Stimulated activated effector memory CD8-positive, alpha-beta T cell treated with anti-CD3 and anti-CD28 coated beads, Interleukin-12 subunit alpha, Interleukin-12 subunit beta, amount 100 ng/mL, for 72 hours (primary cell): ENCODE measurements at regions not wholly inside any gene's neighbourhood (a gene's known extent, or its start where the extent isn't known, plus 50 kb on each side); places are given as distances from the start of the nearest gene placed in this dataset.

Experiments
- ATAC-seq: fragments of 150-1000 bp; cut with Tn5 transposase; 2 replicates; pipeline ENCODE4 v1.10.0; 2021
- DNase-seq, 2 donors: peaks; one replicate each; pipeline ENCODE4 v3.0.0; 2021 to 2022; ENCODE audit warnings: low spot score in 2 of 2
- H3K27ac Mint-ChIP-seq: one replicate; pipeline ENCODE4 v1.8.0; 2022; ENCODE audit warnings: mild to moderate bottlenecking, mixed read lengths
- H3K36me3 Mint-ChIP-seq: one replicate; pipeline ENCODE4 v1.8.0; 2022; ENCODE audit warnings: mild to moderate bottlenecking, mixed read lengths
- H3K4me1 Mint-ChIP-seq: one replicate; pipeline ENCODE4 v1.8.0; 2022; ENCODE audit warnings: mixed read lengths
- H3K4me3 Mint-ChIP-seq: one replicate; pipeline ENCODE4 v1.8.0; 2022; ENCODE audit warnings: mild to moderate bottlenecking, mixed read lengths
- H3K9me3 Mint-ChIP-seq: one replicate; pipeline ENCODE4 v1.8.0; 2022; ENCODE audit warnings: mixed read lengths

- H3K9me3 Mint-ChIP-seq, result no peaks in the 10 kb centered on the region
- H3K4me3 Mint-ChIP-seq, result no peak overlapping the region
- DNase-seq (no peak), ATAC-seq (no peak)
- no peaks in the 10 kb centered on the region for H3K4me1 Mint-ChIP-seq
- no peaks in the 10 kb centered on the region for H3K36me3 Mint-ChIP-seq
- no peak overlapping the region for H3K27ac Mint-ChIP-seq
Observed at GRCh38 chr5:56558131-56558745, 257.1 kb upstream of the MAP3K1 start.

GRCh38 chr5:56557198-56557597 is 258.2 kb upstream of the MAP3K1 start:
- no peak for DNase-seq
- no peak for ATAC-seq
- H3K9me3 Mint-ChIP-seq, result no peaks in the 10 kb centered on the region
- H3K27ac Mint-ChIP-seq, result no peak overlapping the region
- H3K36me3 Mint-ChIP-seq, result no peaks in the 10 kb centered on the region
- H3K4me3 Mint-ChIP-seq, result no peak overlapping the region
- no peaks in the 10 kb centered on the region for H3K4me1 Mint-ChIP-seq

- Mint-ChIP-seq H3K27ac (no peak overlapping the region), H3K4me1 (no peaks in the 10 kb centered on the region), H3K36me3 (no peaks in the 10 kb centered on the region), H3K9me3 (no peaks in the 10 kb centered on the region), H3K4me3 (no peak overlapping the region)
- DNase-seq (no peak), ATAC-seq (no peak)
Observed at GRCh38 chr5:56552612-56553268, 262.6 kb upstream of the MAP3K1 start.

GRCh38 chr5:56550227-56550626 is 265.1 kb upstream of the MAP3K1 start:
- ATAC-seq (no peak), DNase-seq (no peak)
- Mint-ChIP-seq H3K4me3 (no peak overlapping the region), H3K27ac (no peak overlapping the region), H3K9me3 (no peaks in the 10 kb centered on the region), H3K4me1 (no peaks in the 10 kb centered on the region), H3K36me3 (no peaks in the 10 kb centered on the region)

- Mint-ChIP-seq H3K36me3 (no peaks in the 10 kb centered on the region), H3K27ac (no peak overlapping the region), H3K4me1 (no peaks in the 10 kb centered on the region), H3K4me3 (no peak overlapping the region), H3K9me3 (no peaks in the 10 kb centered on the region)
- DNase-seq (no peak), ATAC-seq (no peak)
Observed at GRCh38 chr5:56549096-56549886, 266.1 kb upstream of the MAP3K1 start.

GRCh38 chr5:56545016-56545415 is 270.3 kb upstream of the MAP3K1 start:
- no peak overlapping the region for H3K27ac Mint-ChIP-seq
- DNase-seq (no peak), ATAC-seq (no peak)

GRCh38 chr5:56543441-56544388 is 271.6 kb upstream of the MAP3K1 start:
- Mint-ChIP-seq H3K36me3 (no peaks in the 10 kb centered on the region), H3K27ac (no peak overlapping the region), H3K4me3 (no peak overlapping the region), H3K4me1 (peaks cover 7% of the 10 kb centered on the region), H3K9me3 (no peaks in the 10 kb centered on the region)
- DNase-seq, result no peak
- ATAC-seq, result no peak

More at GRCh38 chr5:56545016-56545415, 270.3 kb upstream of the MAP3K1 start:
- Mint-ChIP-seq H3K4me1 (peaks cover 7% of the 10 kb centered on the region), H3K9me3 (no peaks in the 10 kb centered on the region), H3K36me3 (no peaks in the 10 kb centered on the region), H3K4me3 (no peak overlapping the region)

GRCh38 chr5:56540266-56540665 is 275.1 kb upstream of the MAP3K1 start:
- H3K4me3 Mint-ChIP-seq, result no peak overlapping the region
- H3K36me3 Mint-ChIP-seq, result no peaks in the 10 kb centered on the region
- DNase-seq (no peak), ATAC-seq (no peak)
- no peak overlapping the region for H3K27ac Mint-ChIP-seq
- no peaks in the 10 kb centered on the region for H3K9me3 Mint-ChIP-seq
- H3K4me1 Mint-ChIP-seq, result peaks cover 7% of the 10 kb centered on the region

- Mint-ChIP-seq H3K9me3 (no peaks in the 10 kb centered on the region), H3K36me3 (no peaks in the 10 kb centered on the region), H3K4me1 (peaks cover 7% of the 10 kb centered on the region), H3K27ac (no peak overlapping the region), H3K4me3 (no peak overlapping the region)
- DNase-seq (no peak), ATAC-seq (no peak)
Observed at GRCh38 chr5:56538580-56538979, 276.8 kb upstream of the MAP3K1 start.

GRCh38 chr5:56535347-56535746 is 280.0 kb upstream of the MAP3K1 start:
- ATAC-seq (no peak), DNase-seq (no peak)
- no peaks in the 10 kb centered on the region for H3K36me3 Mint-ChIP-seq
- no peak overlapping the region for H3K27ac Mint-ChIP-seq
- no peaks in the 10 kb centered on the region for H3K9me3 Mint-ChIP-seq
- H3K4me3 Mint-ChIP-seq, result no peak overlapping the region
- no peaks in the 10 kb centered on the region for H3K4me1 Mint-ChIP-seq

- no peak for DNase-seq
- Mint-ChIP-seq H3K36me3 (no peaks in the 10 kb centered on the region), H3K9me3 (no peaks in the 10 kb centered on the region), H3K27ac (no peak overlapping the region), H3K4me3 (no peak overlapping the region), H3K4me1 (no peaks in the 10 kb centered on the region)
- peak; percentile 20 for ATAC-seq
Observed at GRCh38 chr5:56534102-56534829, 281.1 kb upstream of the MAP3K1 start.

GRCh38 chr5:56532466-56532865 is 282.9 kb upstream of the MAP3K1 start:
- no peaks in the 10 kb centered on the region for H3K9me3 Mint-ChIP-seq
- ATAC-seq (no peak), DNase-seq (no peak)
- no peaks in the 10 kb centered on the region for H3K4me1 Mint-ChIP-seq
- H3K27ac Mint-ChIP-seq, result no peak overlapping the region
- no peak overlapping the region for H3K4me3 Mint-ChIP-seq
- no peaks in the 10 kb centered on the region for H3K36me3 Mint-ChIP-seq

- Mint-ChIP-seq H3K4me1 (no peaks in the 10 kb centered on the region), H3K27ac (no peak overlapping the region), H3K36me3 (no peaks in the 10 kb centered on the region), H3K4me3 (no peak overlapping the region), H3K9me3 (no peaks in the 10 kb centered on the region)
- DNase-seq (no peak), ATAC-seq (no peak)
Observed at GRCh38 chr5:56530626-56531138, 284.7 kb upstream of the MAP3K1 start.

- H3K36me3 Mint-ChIP-seq, result no peaks in the 10 kb centered on the region
- H3K4me3 Mint-ChIP-seq, result no peak overlapping the region
- ATAC-seq (peak; percentile 31), DNase-seq (no peak)
- H3K4me1 Mint-ChIP-seq, result no peaks in the 10 kb centered on the region
- H3K27ac Mint-ChIP-seq, result no peak overlapping the region
- no peaks in the 10 kb centered on the region for H3K9me3 Mint-ChIP-seq
Observed at GRCh38 chr5:56529666-56530430, 285.5 kb upstream of the MAP3K1 start.
